ENCODE measurements at regions not wholly inside any gene's neighbourhood (a gene's known extent, or its start where the extent isn't known, plus 50 kb on each side); places are given as distances from the start of the nearest gene placed in this dataset.
"Not testable (repeated sequence)": the region's sequence is repeated elsewhere in the genome, so short reads cannot be mapped to it uniquely, and the experiment has no call there.

GRCh38 chr20:23151008-23151703, 65.0 kb upstream of the CD93 start:
- no peak for DNase-seq (ENCODE audit: low spot score)

GRCh38 chr20:23150304-23151007, 64.3 kb upstream of the CD93 start:
- DNase-seq (ENCODE audit: low spot score) = no peak

GRCh38 chr20:23149623-23150279, 63.6 kb upstream of the CD93 start:
- no peak for DNase-seq (ENCODE audit: low spot score)

GRCh38 chr20:23148731-23149570, 62.8 kb upstream of the CD93 start:
- no peak for DNase-seq (ENCODE audit: low spot score)

GRCh38 chr20:23147964-23148730, 62.0 kb upstream of the CD93 start:
- DNase-seq (ENCODE audit: low spot score) = peak; percentile 97

- no peak for DNase-seq (ENCODE audit: low spot score)
Measured at GRCh38 chr20:23147647-23147963, 61.5 kb upstream of the CD93 start.

- DNase-seq (ENCODE audit: low spot score) = no peak
Measured at GRCh38 chr20:23146857-23147637, 60.9 kb upstream of the CD93 start.

- DNase-seq (ENCODE audit: low spot score) = no peak
Measured at GRCh38 chr20:23146181-23146580, 60.1 kb upstream of the CD93 start.

- DNase-seq (ENCODE audit: low spot score) = peak; percentile 62
Measured at GRCh38 chr20:23145281-23145700, 59.2 kb upstream of the CD93 start.

- DNase-seq (ENCODE audit: low spot score) = no peak
Measured at GRCh38 chr20:23144856-23145255, 58.7 kb upstream of the CD93 start.

- DNase-seq (ENCODE audit: low spot score) = no peak
Measured at GRCh38 chr20:23143986-23144690, 58.0 kb upstream of the CD93 start.

GRCh38 chr20:23143098-23143497, 57.0 kb upstream of the CD93 start:
- peak; percentile 96 for DNase-seq (ENCODE audit: low spot score)

GRCh38 chr20:23142162-23143050, 56.3 kb upstream of the CD93 start:
- DNase-seq (ENCODE audit: low spot score) = no peak

GRCh38 chr20:23141450-23142161, 55.5 kb upstream of the CD93 start:
- no peak for DNase-seq (ENCODE audit: low spot score)

- DNase-seq (ENCODE audit: low spot score) = no peak
Measured at GRCh38 chr20:23140991-23141390, 54.9 kb upstream of the CD93 start.

- not testable (repeated sequence) for DNase-seq (ENCODE audit: low spot score)
Measured at GRCh38 chr20:23139984-23140383, 53.9 kb upstream of the CD93 start.

GRCh38 chr20:23139524-23139923, 53.4 kb upstream of the CD93 start:
- DNase-seq (ENCODE audit: low spot score) = no peak

- DNase-seq (ENCODE audit: low spot score) = no peak
Measured at GRCh38 chr20:23138682-23139081, 52.6 kb upstream of the CD93 start.

GRCh38 chr20:23138226-23138625, 52.1 kb upstream of the CD93 start:
- no peak for DNase-seq (ENCODE audit: low spot score)

All from kidney capillary endothelial cell (primary cell).